AG09309 (cell line): ENCODE measurements at regions not wholly inside any gene's neighbourhood (a gene's known extent, or its start where the extent isn't known, plus 50 kb on each side); places are given as distances from the start of the nearest gene placed in this dataset.

Experiments used
- DNase-seq: peaks from one replicate; pipeline ENCODE4 v3.0.0-alpha.2; 2010; ENCODE audit warnings: low read depth
- H3K4me3 ChIP-seq: 2 replicates; pipeline ENCODE4 v1.5.1; 2011; ENCODE audit warnings: mild to moderate bottlenecking, low read depth, low read length, moderate library complexity; ENCODE audit not compliant: control insufficient read depth
- TF ChIP-seq, protein P1 (sequence below): IDR thresholded peaks from 2 replicates; pipeline ENCODE4 v1.5.1; 2011; ENCODE audit warnings: mild to moderate bottlenecking, low read depth, low read length, inconsistent platforms; ENCODE audit not compliant: insufficient read depth, control insufficient read depth; ENCODE audit errors: missing control alignments

DNA sequence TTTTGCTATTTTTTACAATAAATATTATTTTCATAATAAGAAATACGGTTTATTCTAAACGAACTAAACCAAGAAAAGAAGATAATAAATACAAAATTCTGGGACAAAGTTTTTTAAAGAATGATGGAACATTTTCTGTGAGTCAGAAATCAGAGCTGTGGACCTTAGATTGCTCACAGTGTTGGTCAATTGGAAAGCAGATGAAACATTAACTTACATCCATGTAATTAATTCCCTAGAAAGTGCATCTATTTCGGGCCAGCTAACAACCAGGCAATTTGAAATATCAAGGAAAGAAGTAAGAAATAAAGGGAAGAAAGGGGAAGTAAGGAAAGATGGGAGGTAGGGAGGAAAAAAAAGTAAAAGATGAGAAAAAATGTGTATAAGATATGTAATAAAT is 1569.8 kb upstream of the TENM4 start:
- TF ChIP-seq, protein P1, sequence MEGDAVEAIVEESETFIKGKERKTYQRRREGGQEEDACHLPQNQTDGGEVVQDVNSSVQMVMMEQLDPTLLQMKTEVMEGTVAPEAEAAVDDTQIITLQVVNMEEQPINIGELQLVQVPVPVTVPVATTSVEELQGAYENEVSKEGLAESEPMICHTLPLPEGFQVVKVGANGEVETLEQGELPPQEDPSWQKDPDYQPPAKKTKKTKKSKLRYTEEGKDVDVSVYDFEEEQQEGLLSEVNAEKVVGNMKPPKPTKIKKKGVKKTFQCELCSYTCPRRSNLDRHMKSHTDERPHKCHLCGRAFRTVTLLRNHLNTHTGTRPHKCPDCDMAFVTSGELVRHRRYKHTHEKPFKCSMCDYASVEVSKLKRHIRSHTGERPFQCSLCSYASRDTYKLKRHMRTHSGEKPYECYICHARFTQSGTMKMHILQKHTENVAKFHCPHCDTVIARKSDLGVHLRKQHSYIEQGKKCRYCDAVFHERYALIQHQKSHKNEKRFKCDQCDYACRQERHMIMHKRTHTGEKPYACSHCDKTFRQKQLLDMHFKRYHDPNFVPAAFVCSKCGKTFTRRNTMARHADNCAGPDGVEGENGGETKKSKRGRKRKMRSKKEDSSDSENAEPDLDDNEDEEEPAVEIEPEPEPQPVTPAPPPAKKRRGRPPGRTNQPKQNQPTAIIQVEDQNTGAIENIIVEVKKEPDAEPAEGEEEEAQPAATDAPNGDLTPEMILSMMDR: no peak
- no peak for DNase-seq
- H3K4me3 ChIP-seq: no peak overlapping the region

DNA sequence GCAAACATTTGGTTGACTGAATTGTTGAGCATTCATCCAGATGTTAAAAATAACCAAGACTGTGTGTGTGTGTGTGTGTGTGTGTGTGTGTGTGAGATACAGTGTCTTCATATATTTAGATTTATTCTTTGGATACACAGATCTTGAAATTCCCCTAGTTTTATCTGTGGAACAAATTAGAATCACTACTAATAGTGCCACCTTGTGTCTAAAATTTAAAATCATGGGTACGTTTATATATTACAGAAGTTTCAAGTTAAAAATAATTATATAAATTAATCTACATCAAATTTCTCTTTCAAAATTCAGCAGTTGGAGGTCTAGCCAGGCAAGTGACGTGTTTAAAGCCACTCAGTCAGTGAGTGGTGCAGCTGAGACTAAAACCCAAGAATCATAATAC is 1566.2 kb upstream of the TENM4 start:
- TF ChIP-seq, protein P1: no peak
- no peak overlapping the region for H3K4me3 ChIP-seq
- no peak for DNase-seq

DNA sequence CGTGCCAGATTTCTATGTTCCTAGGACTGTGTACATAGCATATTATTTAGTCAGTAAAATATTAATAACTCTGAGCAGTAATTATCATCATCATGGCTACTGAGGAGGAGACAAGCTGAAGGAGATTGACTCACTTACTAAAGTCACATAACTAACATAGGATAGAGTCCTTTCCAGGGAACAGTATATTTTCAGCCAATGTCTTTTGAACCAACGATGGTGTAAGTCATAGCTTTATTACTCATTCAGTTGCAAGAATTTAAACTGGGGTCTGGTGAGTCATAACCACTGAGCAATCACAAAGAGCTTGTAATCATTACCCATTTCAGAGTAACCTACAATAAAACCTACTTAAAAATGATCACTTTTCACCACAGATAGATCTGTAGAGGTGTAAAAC is 1564.8 kb upstream of the TENM4 start:
- no peak for DNase-seq
- TF ChIP-seq, protein P1: no peak
- H3K4me3 ChIP-seq: no peak overlapping the region

DNA sequence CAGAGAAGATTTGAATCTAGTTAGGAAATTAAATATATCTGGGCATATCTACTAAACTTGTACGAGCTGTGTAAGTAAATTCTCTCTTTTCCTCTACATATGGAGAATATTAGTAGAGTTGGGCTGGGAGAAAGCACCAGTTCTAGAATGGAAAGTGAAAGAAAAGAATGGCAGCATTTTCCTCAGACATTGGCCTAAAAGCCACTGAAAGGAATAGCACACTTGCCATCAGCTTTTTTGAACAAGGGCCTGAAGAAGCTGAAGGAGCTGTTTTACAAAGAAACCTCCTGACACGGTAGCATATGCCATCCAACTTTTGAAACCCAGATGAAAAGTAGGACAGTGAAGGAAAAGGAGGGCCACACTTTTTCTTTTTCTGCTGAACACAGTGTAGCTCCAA is 1563.7 kb upstream of the TENM4 start:
- no peak overlapping the region for H3K4me3 ChIP-seq
- no peak for DNase-seq
- TF ChIP-seq, protein P1: no peak

DNA sequence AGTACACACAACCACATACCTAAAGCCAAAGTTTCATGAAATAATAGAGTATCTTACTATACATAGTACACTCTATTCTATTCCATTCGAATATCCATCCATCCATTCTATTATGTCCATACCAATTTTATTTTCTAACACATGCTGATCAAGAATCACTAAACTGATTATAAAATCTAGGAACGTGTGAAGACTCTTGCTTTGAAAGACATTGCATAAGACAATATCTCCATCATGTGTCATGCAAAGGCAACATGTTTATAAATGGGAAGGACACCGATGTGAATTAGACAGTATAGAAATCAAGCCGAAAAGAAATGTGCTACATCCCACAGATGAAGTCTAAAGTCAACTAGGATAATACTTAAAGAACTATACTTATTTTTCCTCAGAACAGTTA is 1561.5 kb upstream of the TENM4 start:
- TF ChIP-seq, protein P1: no peak
- no peak for DNase-seq
- no peak overlapping the region for H3K4me3 ChIP-seq

DNA sequence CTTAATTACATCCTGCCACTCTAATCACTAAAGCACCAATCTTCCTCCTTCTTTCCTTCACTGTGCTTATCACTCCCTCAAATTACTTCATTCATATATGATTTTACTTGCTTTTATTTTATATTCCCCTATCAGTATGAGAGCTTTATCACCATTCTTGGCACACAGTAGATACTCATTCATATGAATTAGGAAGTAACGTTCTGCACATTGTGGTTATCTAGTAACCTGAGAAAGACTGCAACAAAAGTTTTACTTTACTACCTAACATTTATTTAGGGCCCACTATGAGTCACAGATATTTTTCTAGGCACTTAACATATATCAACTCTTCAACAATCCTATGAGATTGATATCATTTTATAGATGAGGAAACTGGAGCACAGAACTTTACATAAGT is 1559.9 kb upstream of the TENM4 start:
- TF ChIP-seq, protein P1: no peak

DNA sequence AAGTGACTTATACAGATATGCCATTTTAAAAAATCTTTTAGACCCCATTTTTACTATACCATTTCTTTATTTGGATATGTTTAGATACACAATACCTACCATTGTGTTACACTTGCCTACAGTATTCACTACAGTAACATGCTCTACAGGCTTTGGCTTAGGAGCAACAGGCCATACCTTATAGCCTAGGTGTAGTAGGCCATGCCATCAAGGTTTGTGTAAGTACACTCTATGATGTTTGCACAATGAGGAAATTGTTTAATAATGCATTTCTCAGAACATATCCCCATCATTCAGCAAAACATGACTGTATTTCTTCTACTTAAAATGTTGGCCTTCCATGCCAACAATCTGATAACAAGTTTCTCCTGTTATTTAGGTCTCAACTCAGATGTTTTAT is 1559.5 kb upstream of the TENM4 start:
- DNase-seq: no peak
- H3K4me3 ChIP-seq: no peak overlapping the region
- TF ChIP-seq, protein P1: no peak

More for the DNA sequence above, 1559.9 kb upstream of the TENM4 start:
- H3K4me3 ChIP-seq: no peak overlapping the region
- no peak for DNase-seq
